Hematopoietic multipotent progenitor cell (in vitro differentiated cells): ENCODE measurements at regions not wholly inside any gene's neighbourhood (a gene's known extent, or its start where the extent isn't known, plus 50 kb on each side); places are given as distances from the start of the nearest gene placed in this dataset.
"Not testable (repeated sequence)": the region's sequence is repeated elsewhere in the genome, so short reads cannot be mapped to it uniquely, and the experiment has no call there.

Experiments used
- DNase-seq, 3 donors: peaks; one replicate each; pipeline ENCODE4 v3.0.0-alpha.2; 2011 to 2015; ENCODE audit warnings: low read depth in 2 of 3, low spot score in 2 of 3

- DNase-seq = no peak
Measured at GRCh38 chr1:190809312-190809711, 331.6 kb upstream of the BRINP3 start.

- DNase-seq = no peak
Measured at GRCh38 chr1:190812996-190813395, 335.3 kb upstream of the BRINP3 start.

- peak in 1 of 3 donors; percentile 1 for DNase-seq
Measured at GRCh38 chr1:190832511-190832910, 354.8 kb upstream of the BRINP3 start.

- DNase-seq = no peak
Measured at GRCh38 chr1:190835658-190836057, 358.0 kb upstream of the BRINP3 start.

- not testable (repeated sequence) for DNase-seq
Measured at GRCh38 chr1:190837200-190837599, 359.5 kb upstream of the BRINP3 start.

- no peak for DNase-seq
Measured at GRCh38 chr1:190837888-190838287, 360.2 kb upstream of the BRINP3 start.

DNA sequence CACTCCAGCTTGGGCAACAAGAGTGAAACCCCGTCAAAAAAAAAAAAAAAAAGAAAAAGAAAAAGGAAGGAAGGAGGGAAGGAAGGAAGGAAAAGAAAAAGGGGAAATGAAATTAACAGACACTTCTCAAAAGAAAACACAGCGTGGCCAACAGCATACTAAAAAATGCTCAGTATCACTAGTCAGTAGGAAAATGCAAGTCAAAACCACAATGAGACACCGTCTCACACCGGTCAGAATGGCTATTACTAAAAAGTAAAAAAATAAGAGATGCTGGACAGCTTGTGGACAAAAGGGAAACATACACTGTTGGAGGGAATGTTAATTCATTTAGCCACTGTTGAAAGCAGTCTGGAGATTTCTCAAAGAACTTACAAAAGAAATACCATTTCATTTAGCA lies 369.5 kb upstream of the BRINP3 start:
- no peak for DNase-seq

DNA sequence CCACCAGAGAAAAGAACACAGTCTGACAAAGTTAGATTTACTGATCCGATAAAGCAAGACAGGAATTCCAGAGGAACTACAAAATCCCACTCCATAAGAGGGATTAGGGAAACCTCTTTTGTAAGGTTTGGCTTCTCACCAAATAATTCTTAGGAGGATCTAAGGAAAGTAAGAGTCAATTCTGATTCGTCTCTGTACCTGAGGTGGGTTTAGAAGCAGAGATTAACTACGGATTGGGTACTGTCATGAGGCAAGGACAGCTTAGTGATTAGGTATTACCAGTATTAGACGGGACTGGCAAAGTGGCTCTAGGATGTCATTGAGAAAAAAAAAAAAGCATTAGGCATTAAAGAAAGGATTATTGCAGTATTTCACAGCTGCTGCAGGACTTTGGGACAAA lies 371.7 kb upstream of the BRINP3 start:
- no peak for DNase-seq

DNA sequence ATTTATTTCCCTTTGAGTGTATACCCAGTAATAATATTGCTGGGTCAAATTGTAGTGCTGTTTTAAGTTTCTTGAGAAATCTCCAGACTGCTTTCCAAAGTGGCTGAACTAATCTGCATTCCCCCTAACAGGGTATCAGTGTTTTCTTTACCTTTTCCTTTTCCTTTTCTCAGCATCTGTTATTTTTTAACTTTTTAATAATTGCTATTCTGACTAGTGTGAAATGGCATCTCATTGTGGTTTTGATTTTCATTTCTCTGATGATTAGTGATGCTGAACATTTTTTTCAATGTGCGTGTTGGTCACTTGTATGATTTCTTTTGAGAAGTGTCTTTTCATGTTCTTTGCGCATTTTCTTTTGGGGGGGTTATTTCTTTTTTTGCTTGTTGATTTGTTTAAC lies 374.9 kb upstream of the BRINP3 start:
- DNase-seq = no peak

- DNase-seq = no peak
Measured at GRCh38 chr1:190858140-190858539, 380.5 kb upstream of the BRINP3 start.

- no peak for DNase-seq
Measured at GRCh38 chr1:190864013-190864641, 386.5 kb upstream of the BRINP3 start.

DNA sequence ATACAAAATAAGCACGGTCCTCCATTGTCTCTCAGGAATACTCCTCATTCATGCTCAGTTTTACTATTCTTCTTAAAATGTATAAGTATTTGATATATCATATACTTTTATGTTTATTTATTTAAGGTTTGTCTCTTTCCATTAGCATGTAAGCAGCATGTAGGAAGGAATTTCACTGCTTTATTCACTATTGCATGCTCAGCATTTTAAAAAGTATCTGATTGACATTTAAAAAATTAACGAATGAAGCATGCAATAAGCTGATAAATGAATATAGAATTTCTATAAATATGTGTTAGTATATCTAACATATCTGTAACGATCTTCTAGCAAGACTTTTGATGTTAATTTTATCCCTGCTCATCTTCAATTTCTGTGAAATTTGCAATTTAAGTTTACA lies 402.7 kb upstream of the BRINP3 start:
- no peak for DNase-seq

DNA sequence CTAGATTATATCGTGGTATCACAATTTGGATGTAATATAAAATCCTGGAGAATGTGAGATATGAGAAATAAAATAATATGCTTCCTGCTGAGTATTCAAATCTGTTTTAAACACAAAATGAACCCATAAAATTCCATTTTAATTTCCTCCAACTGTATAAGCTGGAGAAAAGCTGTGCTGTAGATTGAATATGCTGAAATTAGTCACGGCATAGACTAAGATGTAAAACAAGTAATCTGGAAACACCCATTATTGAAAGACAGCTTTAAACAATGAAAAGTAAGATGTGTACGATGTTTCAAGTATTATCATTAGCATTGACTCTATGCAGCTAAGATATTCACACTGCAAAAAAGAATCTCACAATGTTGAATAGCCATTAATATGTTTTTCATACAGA lies 403.4 kb upstream of the BRINP3 start:
- DNase-seq = no peak

DNA sequence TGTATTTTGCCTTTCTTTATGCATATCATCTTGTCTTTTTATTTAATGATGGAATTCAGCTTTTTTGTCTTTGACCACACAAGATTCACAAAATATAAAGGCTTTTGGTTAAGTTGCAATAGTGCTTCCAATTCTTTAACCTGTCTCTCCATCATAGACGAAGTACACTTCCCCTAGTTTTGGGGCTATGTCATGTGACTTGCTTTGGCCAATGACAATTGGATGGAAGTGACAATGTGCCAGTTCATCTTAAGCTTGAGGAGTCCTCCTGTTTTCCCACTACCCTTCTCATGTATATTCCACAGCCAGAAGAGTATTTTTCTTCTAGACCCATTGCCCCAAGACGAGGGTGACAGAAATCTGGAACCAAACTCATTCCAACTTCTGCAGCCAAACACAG lies 419.6 kb upstream of the BRINP3 start:
- no peak for DNase-seq

DNA sequence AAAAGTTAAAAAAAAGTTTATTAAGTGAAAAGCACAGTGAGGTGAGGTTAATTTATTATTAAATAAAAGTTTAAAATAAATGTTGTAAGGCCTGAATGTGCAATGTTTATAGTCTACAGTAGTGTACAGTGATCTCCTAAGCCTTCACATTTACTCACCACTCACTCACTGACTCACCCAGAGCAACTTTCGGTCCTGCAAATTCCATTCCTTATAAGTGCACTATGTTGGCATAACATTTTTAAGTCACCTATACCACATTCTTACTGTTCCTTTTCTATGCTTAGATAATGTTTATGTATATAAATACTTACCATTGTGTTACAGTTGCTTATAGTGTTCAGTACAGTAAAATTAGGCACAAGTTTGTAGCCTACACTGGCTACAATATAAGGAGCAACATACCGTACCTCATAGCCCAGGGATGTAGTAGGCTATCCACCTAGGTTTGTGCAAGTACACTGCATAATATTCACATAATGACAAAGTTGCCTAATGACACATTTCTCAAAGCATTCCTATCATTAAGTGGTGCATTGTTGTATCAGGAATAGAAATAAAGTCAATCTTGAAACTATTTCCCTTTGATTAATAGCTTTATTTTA lies 426.5 kb upstream of the BRINP3 start:
- no peak for DNase-seq

- DNase-seq = no peak
Measured at GRCh38 chr1:190906206-190906725, 428.6 kb upstream of the BRINP3 start.

DNA sequence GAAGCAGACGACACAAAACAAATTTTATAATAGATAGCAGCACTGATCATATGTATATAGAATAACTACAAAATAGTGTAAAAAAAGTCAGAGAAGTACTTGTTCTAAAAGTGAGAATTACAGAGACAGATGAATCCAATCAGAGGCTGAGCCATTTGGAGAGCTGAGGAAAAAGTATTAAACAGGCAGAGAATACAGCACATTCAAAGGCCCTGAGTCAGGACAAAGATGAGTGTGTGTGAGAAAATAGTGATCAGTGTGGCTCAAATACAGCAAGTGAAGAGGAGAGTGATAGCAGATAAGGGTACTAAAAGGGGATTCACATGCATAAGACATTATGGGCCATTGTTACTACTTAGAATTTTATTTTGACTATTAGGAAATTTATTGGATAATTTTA lies 430.6 kb upstream of the BRINP3 start:
- DNase-seq = no peak

GRCh38 chr1:190908691-190909090 lies 431.0 kb upstream of the BRINP3 start:
- DNase-seq = no peak

- DNase-seq = no peak
Measured at GRCh38 chr1:190935925-190936324, 458.3 kb upstream of the BRINP3 start.

- DNase-seq = no peak
Measured at GRCh38 chr1:190936337-190936736, 458.7 kb upstream of the BRINP3 start.

DNA sequence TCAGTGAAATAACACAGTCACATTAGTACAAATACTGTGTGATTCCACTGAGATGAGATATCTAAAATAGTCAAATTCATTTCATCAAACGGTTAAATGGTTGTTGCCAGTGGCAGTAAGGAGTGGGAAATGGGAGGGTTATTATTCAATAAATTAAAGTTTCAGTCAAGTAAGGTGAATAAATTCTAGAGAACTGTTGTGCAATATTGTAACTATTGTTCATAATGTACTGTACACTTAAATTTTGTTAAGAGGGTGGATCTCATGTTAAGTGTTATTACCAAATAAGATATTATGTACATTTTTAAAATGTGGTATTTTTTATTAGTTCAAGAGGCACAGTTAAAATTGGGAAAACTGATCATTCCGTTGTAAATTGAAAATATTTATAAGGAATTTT lies 463.3 kb upstream of the BRINP3 start:
- no peak for DNase-seq

DNA sequence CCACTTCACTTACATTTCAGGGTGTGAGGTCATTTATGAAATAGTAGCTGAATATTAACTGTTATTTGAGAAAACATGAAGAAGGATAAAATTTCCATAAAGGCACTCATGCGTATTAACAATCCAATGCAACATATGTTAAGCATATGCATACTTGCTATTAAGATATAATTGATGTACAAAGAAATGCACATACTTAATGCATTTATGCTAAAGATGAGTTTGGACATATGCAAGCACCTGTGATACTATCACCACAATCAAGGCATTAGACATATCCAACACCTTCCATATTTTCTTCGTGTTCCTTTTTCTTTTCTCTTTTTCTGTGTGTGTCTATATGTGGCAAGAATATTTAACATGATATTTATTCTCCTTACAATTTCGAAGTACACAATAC lies 464.8 kb upstream of the BRINP3 start:
- no peak for DNase-seq

- not testable (repeated sequence) for DNase-seq
Measured at GRCh38 chr1:190943722-190944121, 466.1 kb upstream of the BRINP3 start.
